ENCODE measurements at regions not wholly inside any gene's neighbourhood (a gene's known extent, or its start where the extent isn't known, plus 50 kb on each side); places are given as distances from the start of the nearest gene placed in this dataset.
A peak's percentile ranks its signal among the peaks of the same experiment; 100 is the strongest.
"Not testable (repeated sequence)": the region's sequence is repeated elsewhere in the genome, so short reads cannot be mapped to it uniquely, and the experiment has no call there.

- ATAC-seq (ENCODE audit: low read depth in 2 of 2), result no peak
- no peak for DNase-seq
- Mint-ChIP-seq H3K4me3 (no peak overlapping the region), H3K27me3 (no peaks in the 10 kb centered on the region), H3K27ac (no peak overlapping the region), H3K9me3 (peaks cover 0 to 3% (median 0%) of the 10 kb centered on the region in 7 donors), H3K36me3 (no peaks in the 10 kb centered on the region), H3K4me1 (no peaks in the 10 kb centered on the region)
Measured at GRCh38 chr10:108566316-108567107, 1356.8 kb downstream of the XPNPEP1 start.

- Mint-ChIP-seq H3K4me3 (no peak overlapping the region), H3K4me1 (no peaks in the 10 kb centered on the region), H3K9me3 (peaks cover 0 to 1% (median 0%) of the 10 kb centered on the region in 7 donors), H3K36me3 (no peaks in the 10 kb centered on the region), H3K27ac (no peak overlapping the region), H3K27me3 (no peaks in the 10 kb centered on the region)
- no peak for ATAC-seq (ENCODE audit: low read depth in 2 of 2)
- DNase-seq, result no peak
Measured at GRCh38 chr10:108562105-108562504, 1361.2 kb downstream of the XPNPEP1 start.

GRCh38 chr10:108561649-108562048, 1361.7 kb downstream of the XPNPEP1 start:
- no peak overlapping the region for H3K27ac Mint-ChIP-seq
- H3K4me1 Mint-ChIP-seq, result no peaks in the 10 kb centered on the region
- H3K36me3 Mint-ChIP-seq, result no peaks in the 10 kb centered on the region
- H3K27me3 Mint-ChIP-seq, result no peaks in the 10 kb centered on the region
- no peak for ATAC-seq (ENCODE audit: low read depth in 2 of 2)
- DNase-seq, result no peak
- H3K4me3 Mint-ChIP-seq, result no peak overlapping the region
- H3K9me3 Mint-ChIP-seq, result peaks cover 0 to 1% (median 0%) of the 10 kb centered on the region in 7 donors

GRCh38 chr10:108560488-108560887, 1362.8 kb downstream of the XPNPEP1 start:
- H3K27me3 Mint-ChIP-seq, result no peaks in the 10 kb centered on the region
- ATAC-seq (ENCODE audit: low read depth in 2 of 2) (no peak), DNase-seq (no peak)
- H3K4me3 Mint-ChIP-seq, result no peak overlapping the region
- no peaks in the 10 kb centered on the region for H3K4me1 Mint-ChIP-seq
- H3K36me3 Mint-ChIP-seq, result no peaks in the 10 kb centered on the region
- no peak overlapping the region for H3K27ac Mint-ChIP-seq
- peaks cover 0 to 5% (median 0%) of the 10 kb centered on the region in 7 donors for H3K9me3 Mint-ChIP-seq

- H3K4me1 Mint-ChIP-seq, result no peaks in the 10 kb centered on the region
- no peaks in the 10 kb centered on the region for H3K27me3 Mint-ChIP-seq
- no peak overlapping the region for H3K4me3 Mint-ChIP-seq
- H3K9me3 Mint-ChIP-seq, result peaks cover 0 to 9% (median 0%) of the 10 kb centered on the region in 7 donors
- no peaks in the 10 kb centered on the region for H3K36me3 Mint-ChIP-seq
- ATAC-seq (ENCODE audit: low read depth in 2 of 2), result no peak
- H3K27ac Mint-ChIP-seq, result peak overlapping the region in 1 of 6 donors; percentile 2
- no peak for DNase-seq
Measured at GRCh38 chr10:108556186-108556585, 1367.1 kb downstream of the XPNPEP1 start.

- H3K27ac Mint-ChIP-seq, result peak overlapping the region in 2 of 6 donors; percentile 16 to 66
- peak in 1 of 2 donors; percentile 14 for ATAC-seq (ENCODE audit: low read depth in 2 of 2)
- no peaks in the 10 kb centered on the region for H3K9me3 Mint-ChIP-seq
Measured at GRCh38 chr10:108545921-108546320, 1377.4 kb downstream of the XPNPEP1 start.

GRCh38 chr10:108544500-108545120, 1378.7 kb downstream of the XPNPEP1 start:
- H3K27me3 Mint-ChIP-seq, result no peaks in the 10 kb centered on the region
- H3K4me1 Mint-ChIP-seq, result peaks cover 0 to 10% (median 8%) of the 10 kb centered on the region in 3 donors
- no peaks in the 10 kb centered on the region for H3K36me3 Mint-ChIP-seq
- no peaks in the 10 kb centered on the region for H3K9me3 Mint-ChIP-seq
- H3K27ac Mint-ChIP-seq, result no peak overlapping the region
- peak; percentile 22 for DNase-seq
- peak in 1 of 2 donors; percentile 23 for ATAC-seq (ENCODE audit: low read depth in 2 of 2)
- H3K4me3 Mint-ChIP-seq, result peak overlapping the region in 1 of 8 donors; percentile 5

More at GRCh38 chr10:108545921-108546320, 1377.4 kb downstream of the XPNPEP1 start:
- Mint-ChIP-seq H3K27me3 (no peaks in the 10 kb centered on the region), H3K36me3 (no peaks in the 10 kb centered on the region), H3K4me3 (no peak overlapping the region), H3K4me1 (peaks cover 0 to 10% (median 8%) of the 10 kb centered on the region in 3 donors)
- no peak for DNase-seq

- DNase-seq; H3K4me3 Mint-ChIP-seq; H3K36me3 Mint-ChIP-seq; H3K27ac Mint-ChIP-seq; H3K4me1 Mint-ChIP-seq; ATAC-seq (ENCODE audit: low read depth in 2 of 2); H3K27me3 Mint-ChIP-seq: not testable (repeated sequence)
- H3K9me3 Mint-ChIP-seq, result peaks cover 0 to 22% (median 11%) of the 10 kb centered on the region in 7 donors
Measured at GRCh38 chr10:108533551-108533950, 1369.0 kb upstream of the SORCS1 start.

- DNase-seq (no peak), ATAC-seq (ENCODE audit: low read depth in 2 of 2) (no peak)
- Mint-ChIP-seq H3K4me1 (no peaks in the 10 kb centered on the region), H3K36me3 (peaks cover 0 to 6% of the 10 kb centered on the region in 2 donors), H3K27me3 (peaks cover 0 to 8% (median 0%) of the 10 kb centered on the region in 3 donors), H3K4me3 (no peak overlapping the region), H3K27ac (no peak overlapping the region), H3K9me3 (peaks cover 0 to 16% (median 8%) of the 10 kb centered on the region in 7 donors)
Measured at GRCh38 chr10:108523016-108523800, 1358.7 kb upstream of the SORCS1 start.

GRCh38 chr10:108521827-108522492, 1357.5 kb upstream of the SORCS1 start:
- Mint-ChIP-seq H3K36me3 (peaks cover 0 to 9% of the 10 kb centered on the region in 2 donors), H3K27me3 (peaks cover 0 to 8% (median 0%) of the 10 kb centered on the region in 3 donors), H3K4me1 (no peaks in the 10 kb centered on the region), H3K27ac (no peak overlapping the region), H3K4me3 (no peak overlapping the region), H3K9me3 (peaks cover 0 to 18% (median 9%) of the 10 kb centered on the region in 7 donors)
- ATAC-seq (ENCODE audit: low read depth in 2 of 2), result no peak
- no peak for DNase-seq

GRCh38 chr10:108515821-108516220, 1351.3 kb upstream of the SORCS1 start:
- no peak for DNase-seq
- Mint-ChIP-seq H3K27ac (no peak overlapping the region), H3K36me3 (peaks cover 0 to 9% of the 10 kb centered on the region in 2 donors), H3K4me3 (no peak overlapping the region), H3K27me3 (no peaks in the 10 kb centered on the region), H3K9me3 (peaks cover 0 to 24% (median 9%) of the 10 kb centered on the region in 7 donors), H3K4me1 (no peaks in the 10 kb centered on the region)
- no peak for ATAC-seq (ENCODE audit: low read depth in 2 of 2)

GRCh38 chr10:108500396-108500795, 1335.9 kb upstream of the SORCS1 start:
- ATAC-seq (ENCODE audit: low read depth in 2 of 2) (no peak), DNase-seq (no peak)
- H3K27me3 Mint-ChIP-seq, result no peaks in the 10 kb centered on the region
- no peaks in the 10 kb centered on the region for H3K4me1 Mint-ChIP-seq
- H3K4me3 Mint-ChIP-seq, result no peak overlapping the region
- H3K9me3 Mint-ChIP-seq, result peaks cover 5 to 24% (median 9%) of the 10 kb centered on the region in 7 donors
- no peak overlapping the region for H3K27ac Mint-ChIP-seq
- no peaks in the 10 kb centered on the region for H3K36me3 Mint-ChIP-seq

- no peak overlapping the region for H3K4me3 Mint-ChIP-seq
- no peaks in the 10 kb centered on the region for H3K4me1 Mint-ChIP-seq
- peaks cover 3 to 17% (median 8%) of the 10 kb centered on the region in 7 donors for H3K9me3 Mint-ChIP-seq
- no peaks in the 10 kb centered on the region for H3K36me3 Mint-ChIP-seq
- no peak for ATAC-seq (ENCODE audit: low read depth in 2 of 2)
- H3K27ac Mint-ChIP-seq, result no peak overlapping the region
- no peaks in the 10 kb centered on the region for H3K27me3 Mint-ChIP-seq
- no peak for DNase-seq
Measured at GRCh38 chr10:108496106-108496505, 1331.6 kb upstream of the SORCS1 start.

Measured in naive B cell (primary cell).